OCI-LY3 (cell line): ENCODE measurements at regions not wholly inside any gene's neighbourhood (a gene's known extent, or its start where the extent isn't known, plus 50 kb on each side); places are given as distances from the start of the nearest gene placed in this dataset.

ENCODE experiments used
- CTCF ChIP-seq: fragments of 200-600, 300-600 bp; sonication (generic); IDR thresholded peaks from 2 replicates; pipeline ENCODE4 v1.5.1; 2014; ENCODE audit warnings: antibody characterized with exemption, low read length, low read depth
- EZH2phosphoT487 ChIP-seq: fragments of 200-600 bp; shearing (Covaris generic); IDR thresholded peaks from 2 replicates; pipeline ENCODE4 v1.6.1; 2018; ENCODE audit warnings: antibody characterized with exemption, mixed run types, low read depth

- TF ChIP-seq CTCF (no peak), EZH2phosphoT487 (no peak)
Observed at GRCh38 chr2:225739328-225739727, 339.8 kb downstream of the NYAP2 start.
